Effector memory CD4-positive, alpha-beta T cell (primary cell): ENCODE measurements at regions not wholly inside any gene's neighbourhood (a gene's known extent, or its start where the extent isn't known, plus 50 kb on each side); places are given as distances from the start of the nearest gene placed in this dataset.

ENCODE experiments used
- DNase-seq, 3 donors: peaks; one replicate each; pipeline ENCODE4 v3.0.0-alpha.2; 2020
- H3K27ac ChIP-seq: 2 replicates; pipeline ENCODE4 v1.7.0; 2013; ENCODE audit warnings: mild to moderate bottlenecking, low read length, moderate library complexity; ENCODE audit not compliant: insufficient read depth, poor library complexity, severe bottlenecking
- H3K27me3 ChIP-seq: replicated peaks from 2 replicates; pipeline ENCODE4 v1.7.0; 2013; ENCODE audit warnings: mild to moderate bottlenecking, low read length; ENCODE audit not compliant: insufficient read depth, control insufficient read depth, poor library complexity, severe bottlenecking
- H3K36me3 ChIP-seq: 2 replicates; pipeline ENCODE4 v1.7.0; 2013; ENCODE audit warnings: mild to moderate bottlenecking, low read length, moderate library complexity; ENCODE audit not compliant: control insufficient read depth, insufficient read depth
- H3K4me1 ChIP-seq: 2 replicates; pipeline ENCODE4 v1.7.0; 2013; ENCODE audit warnings: low read length, mild to moderate bottlenecking; ENCODE audit not compliant: control insufficient read depth, insufficient read depth, poor library complexity, severe bottlenecking
- H3K4me3 ChIP-seq: 2 replicates; pipeline ENCODE4 v1.7.0; 2013; ENCODE audit warnings: low read length, low read depth, mild to moderate bottlenecking; ENCODE audit not compliant: insufficient read depth, poor library complexity, severe bottlenecking
- H3K9me3 ChIP-seq: 2 replicates; pipeline ENCODE4 v1.7.0; 2013; ENCODE audit warnings: mild to moderate bottlenecking, low read length, moderate library complexity; ENCODE audit not compliant: control insufficient read depth

GRCh38 chr7:86012971-86013370, 630.7 kb upstream of the GRM3 start:
- Histone ChIP-seq H3K27me3 (no peaks in the 10 kb centered on the region), H3K4me1 (no peaks in the 10 kb centered on the region), H3K27ac (no peak overlapping the region), H3K4me3 (no peak overlapping the region), H3K9me3 (no peaks in the 10 kb centered on the region), H3K36me3 (no peaks in the 10 kb centered on the region)
- DNase-seq = no peak

- Histone ChIP-seq H3K27me3 (no peaks in the 10 kb centered on the region), H3K4me3 (no peak overlapping the region), H3K36me3 (no peaks in the 10 kb centered on the region), H3K27ac (no peak overlapping the region), H3K9me3 (no peaks in the 10 kb centered on the region), H3K4me1 (no peaks in the 10 kb centered on the region)
- DNase-seq = no peak
These were observed 634.8 kb upstream of the GRM3 start for GRCh38 chr7:86008898-86009297.

- H3K4me3 ChIP-seq = no peak overlapping the region
- no peaks in the 10 kb centered on the region for H3K4me1 ChIP-seq
- no peak for DNase-seq
- H3K27me3 ChIP-seq = no peaks in the 10 kb centered on the region
- H3K27ac ChIP-seq = no peak overlapping the region
- peaks cover 3% of the 10 kb centered on the region for H3K9me3 ChIP-seq
- H3K36me3 ChIP-seq = no peaks in the 10 kb centered on the region
These were observed 636.8 kb upstream of the GRM3 start for GRCh38 chr7:86006909-86007308.

- DNase-seq = no peak
- peaks cover 3% of the 10 kb centered on the region for H3K9me3 ChIP-seq
- H3K27ac ChIP-seq = no peak overlapping the region
- no peaks in the 10 kb centered on the region for H3K27me3 ChIP-seq
- H3K36me3 ChIP-seq = no peaks in the 10 kb centered on the region
- H3K4me3 ChIP-seq = no peak overlapping the region
- H3K4me1 ChIP-seq = no peaks in the 10 kb centered on the region
These were observed 640.9 kb upstream of the GRM3 start for GRCh38 chr7:86002858-86003257.

- Histone ChIP-seq H3K9me3 (no peaks in the 10 kb centered on the region), H3K4me3 (no peak overlapping the region), H3K4me1 (no peaks in the 10 kb centered on the region), H3K27me3 (no peaks in the 10 kb centered on the region), H3K27ac (no peak overlapping the region), H3K36me3 (no peaks in the 10 kb centered on the region)
- no peak for DNase-seq
These were observed 646.2 kb upstream of the GRM3 start for GRCh38 chr7:85997515-85997914.

GRCh38 chr7:85995101-85995500, 648.6 kb upstream of the GRM3 start:
- no peak overlapping the region for H3K27ac ChIP-seq
- no peaks in the 10 kb centered on the region for H3K9me3 ChIP-seq
- no peak for DNase-seq
- no peaks in the 10 kb centered on the region for H3K27me3 ChIP-seq
- H3K4me3 ChIP-seq = no peak overlapping the region
- H3K4me1 ChIP-seq = no peaks in the 10 kb centered on the region
- H3K36me3 ChIP-seq = no peaks in the 10 kb centered on the region

- Histone ChIP-seq H3K9me3 (no peaks in the 10 kb centered on the region), H3K36me3 (no peaks in the 10 kb centered on the region), H3K27me3 (no peaks in the 10 kb centered on the region), H3K4me3 (no peak overlapping the region), H3K27ac (no peak overlapping the region), H3K4me1 (no peaks in the 10 kb centered on the region)
- no peak for DNase-seq
These were observed 663.0 kb upstream of the GRM3 start for GRCh38 chr7:85980740-85981139.

GRCh38 chr7:85974176-85974575, 669.5 kb upstream of the GRM3 start:
- Histone ChIP-seq H3K27me3 (no peaks in the 10 kb centered on the region), H3K4me1 (no peaks in the 10 kb centered on the region), H3K27ac (no peak overlapping the region), H3K9me3 (no peaks in the 10 kb centered on the region), H3K4me3 (no peak overlapping the region), H3K36me3 (no peaks in the 10 kb centered on the region)
- no peak for DNase-seq

GRCh38 chr7:85972504-85973141, 671.1 kb upstream of the GRM3 start:
- H3K27me3 ChIP-seq = no peaks in the 10 kb centered on the region
- H3K4me1 ChIP-seq = no peaks in the 10 kb centered on the region
- H3K27ac ChIP-seq = no peak overlapping the region
- no peak overlapping the region for H3K4me3 ChIP-seq
- H3K9me3 ChIP-seq = no peaks in the 10 kb centered on the region
- DNase-seq = no peak
- no peaks in the 10 kb centered on the region for H3K36me3 ChIP-seq

GRCh38 chr7:85954961-85955360, 688.7 kb upstream of the GRM3 start:
- Histone ChIP-seq H3K36me3 (no peaks in the 10 kb centered on the region), H3K4me1 (no peaks in the 10 kb centered on the region), H3K4me3 (no peak overlapping the region), H3K27me3 (no peaks in the 10 kb centered on the region), H3K9me3 (no peaks in the 10 kb centered on the region), H3K27ac (no peak overlapping the region)
- no peak for DNase-seq
